Stimulated activated naive CD8-positive, alpha-beta T cell treated with anti-CD3 and anti-CD28 coated beads, Interleukin-15, Interleukin-2, amounts not matched to agents 100 ng/mL and 50 ng/mL, for 24 hours (primary cell): ENCODE measurements at regions not wholly inside any gene's neighbourhood (a gene's known extent, or its start where the extent isn't known, plus 50 kb on each side); places are given as distances from the start of the nearest gene placed in this dataset.

Experiments used
- H3K27ac Mint-ChIP-seq: one replicate; pipeline ENCODE4 v1.8.0; 2021; ENCODE audit warnings: mild to moderate bottlenecking, mixed read lengths
- H3K27me3 Mint-ChIP-seq: one replicate; pipeline ENCODE4 v1.8.0; 2021; ENCODE audit warnings: mixed read lengths
- H3K36me3 Mint-ChIP-seq: one replicate; pipeline ENCODE4 v1.8.0; 2021; ENCODE audit warnings: low read depth, mixed read lengths
- H3K4me1 Mint-ChIP-seq: one replicate; pipeline ENCODE4 v1.8.0; 2021; ENCODE audit warnings: low read depth, mixed read lengths
- H3K4me3 Mint-ChIP-seq: one replicate; pipeline ENCODE4 v1.8.0; 2021; ENCODE audit warnings: mild to moderate bottlenecking, mixed read lengths
- H3K9me3 Mint-ChIP-seq: one replicate; pipeline ENCODE4 v1.8.0; 2021; ENCODE audit warnings: mixed read lengths

- no peaks in the 10 kb centered on the region for H3K4me1 Mint-ChIP-seq
- peaks cover 7% of the 10 kb centered on the region for H3K9me3 Mint-ChIP-seq
- H3K27me3 Mint-ChIP-seq, result no peaks in the 10 kb centered on the region
- H3K27ac Mint-ChIP-seq, result no peak overlapping the region
- no peaks in the 10 kb centered on the region for H3K36me3 Mint-ChIP-seq
- H3K4me3 Mint-ChIP-seq, result no peak overlapping the region
These were observed 56.9 kb upstream of the SLITRK5 start for GRCh38 chr13:87614276-87614675.
